Keratinocyte (primary cell): ENCODE measurements at regions not wholly inside any gene's neighbourhood (a gene's known extent, or its start where the extent isn't known, plus 50 kb on each side); places are given as distances from the start of the nearest gene placed in this dataset.

Source experiments
- DNase-seq: peaks from one replicate; pipeline ENCODE4 v3.0.0-alpha.2; 2011; ENCODE audit warnings: low read depth, missing footprints, low spot score
- FAIRE-seq: peaks from 2 replicates; lab custom pipeline; 2011; peaks lifted over from hg19 to GRCh38; lab: Jason Lieb, UNC
- H2AFZ ChIP-seq: 2 replicates; pipeline ENCODE4 v1.6.0; 2012; ENCODE audit warnings: low read length, control low read depth, inconsistent platforms; ENCODE audit not compliant: control insufficient read depth
- H3K27ac ChIP-seq: 2 replicates; pipeline ENCODE4 v1.5.1; 2011; ENCODE audit warnings: low read length; ENCODE audit not compliant: control insufficient read depth, insufficient read depth
- H3K27me3 ChIP-seq: 3 replicates; pipeline ENCODE4 v1.6.0; 2011; ENCODE audit warnings: low read length; ENCODE audit not compliant: control insufficient read depth, insufficient read depth; ENCODE audit errors: extremely low read depth
- H3K36me3 ChIP-seq, 2 experiments: 2 replicates in 1 of 2; 3 replicates in 1 of 2; pipeline ENCODE4 v1.5.1; 2011; ENCODE audit warnings: low read length in 2 of 2, mild to moderate bottlenecking in 1 of 2; ENCODE audit not compliant: control insufficient read depth in 2 of 2, insufficient read depth in 2 of 2; ENCODE audit errors: extremely low read depth in 1 of 2
- H3K4me1 ChIP-seq: 3 replicates; pipeline ENCODE4 v1.5.1; 2011; ENCODE audit warnings: low read length; ENCODE audit not compliant: control insufficient read depth, insufficient read depth; ENCODE audit errors: extremely low read depth
- H3K4me2 ChIP-seq: 3 replicates; pipeline ENCODE4 v1.6.0; 2011; ENCODE audit warnings: low read depth, low read length; ENCODE audit not compliant: control insufficient read depth, insufficient read depth; ENCODE audit errors: extremely low read depth
- H3K4me3 ChIP-seq, 3 experiments: fragments of 200-600 bp in 1 of 3; sonication (generic) in 1 of 3; 2 replicates in 2 of 3; 3 replicates in 1 of 3; pipeline ENCODE4 v1.5.1; 2011 to 2016; ENCODE audit warnings: low read length in 3 of 3, mild to moderate bottlenecking in 3 of 3, control low read depth in 2 of 3, inconsistent platforms in 1 of 3, low read depth in 1 of 3, mixed read lengths in 1 of 3, mixed run types in 1 of 3, moderate library complexity in 1 of 3; ENCODE audit not compliant: control insufficient read depth in 2 of 3, insufficient read depth in 2 of 3; ENCODE audit errors: extremely low read depth in 1 of 3
- H3K79me2 ChIP-seq: 2 replicates; pipeline ENCODE4 v1.6.0; 2012; ENCODE audit warnings: low read length; ENCODE audit not compliant: control insufficient read depth, insufficient read depth
- H3K9ac ChIP-seq: 3 replicates; pipeline ENCODE4 v1.6.0; 2011; ENCODE audit warnings: low read length; ENCODE audit not compliant: control insufficient read depth, insufficient read depth; ENCODE audit errors: extremely low read depth
- H3K9me1 ChIP-seq: 3 replicates; pipeline ENCODE4 v1.6.0; 2011; ENCODE audit warnings: low read length; ENCODE audit not compliant: control insufficient read depth, insufficient read depth; ENCODE audit errors: extremely low read depth
- H3K9me3 ChIP-seq: 2 replicates; pipeline ENCODE4 v1.5.1; 2012; ENCODE audit warnings: low read depth, low read length; ENCODE audit not compliant: control insufficient read depth
- H4K20me1 ChIP-seq: 3 replicates; pipeline ENCODE4 v1.6.0; 2011; ENCODE audit warnings: low read length; ENCODE audit not compliant: control insufficient read depth, insufficient read depth; ENCODE audit errors: extremely low read depth
- EZH2 ChIP-seq: IDR thresholded peaks from one replicate; pipeline ENCODE4 v1.6.1; 2012; ENCODE audit warnings: inconsistent platforms, mild to moderate bottlenecking, low read length, moderate library complexity
- dilution Hi-C: fragments of 300-500 bp; cut with MboI; formaldehyde crosslinking; loops from one replicate; pipeline ENCODE4 v1.7.0; 2020; ENCODE audit warnings: low sequenced_read_pairs; ENCODE audit not compliant: extremely low pct_ligation_motif_present
- TF ChIP-seq, protein P1 (sequence below), 3 experiments: IDR thresholded peaks in 1 of 3; conservative IDR thresholded peaks in 1 of 3; optimal IDR thresholded peaks in 1 of 3; 2 replicates in 2 of 3; 3 replicates in 1 of 3; pipeline versions ENCODE3 to v1.5.1; 2011; ENCODE audit warnings: low read length in 3 of 3, mild to moderate bottlenecking in 3 of 3, moderate library complexity in 2 of 3, control low read depth in 1 of 3, inconsistent platforms in 1 of 3; ENCODE audit not compliant: insufficient read depth in 2 of 3; ENCODE audit errors: extremely low read depth in 1 of 3

GRCh38 chr22:49392841-49393510, 434.7 kb downstream of the BRD1 start:
- no peaks in the 10 kb centered on the region for H3K4me1 ChIP-seq
- no peak overlapping the region for H2AFZ ChIP-seq
- dilution Hi-C loops, result no loop called here
- H3K9me3 ChIP-seq, result peaks cover 29% of the 10 kb centered on the region
- H3K9ac ChIP-seq, result no peak overlapping the region
- H3K36me3 ChIP-seq, result no peaks in the 10 kb centered on the region
- no peak for TF ChIP-seq EZH2
- TF ChIP-seq, protein P1, sequence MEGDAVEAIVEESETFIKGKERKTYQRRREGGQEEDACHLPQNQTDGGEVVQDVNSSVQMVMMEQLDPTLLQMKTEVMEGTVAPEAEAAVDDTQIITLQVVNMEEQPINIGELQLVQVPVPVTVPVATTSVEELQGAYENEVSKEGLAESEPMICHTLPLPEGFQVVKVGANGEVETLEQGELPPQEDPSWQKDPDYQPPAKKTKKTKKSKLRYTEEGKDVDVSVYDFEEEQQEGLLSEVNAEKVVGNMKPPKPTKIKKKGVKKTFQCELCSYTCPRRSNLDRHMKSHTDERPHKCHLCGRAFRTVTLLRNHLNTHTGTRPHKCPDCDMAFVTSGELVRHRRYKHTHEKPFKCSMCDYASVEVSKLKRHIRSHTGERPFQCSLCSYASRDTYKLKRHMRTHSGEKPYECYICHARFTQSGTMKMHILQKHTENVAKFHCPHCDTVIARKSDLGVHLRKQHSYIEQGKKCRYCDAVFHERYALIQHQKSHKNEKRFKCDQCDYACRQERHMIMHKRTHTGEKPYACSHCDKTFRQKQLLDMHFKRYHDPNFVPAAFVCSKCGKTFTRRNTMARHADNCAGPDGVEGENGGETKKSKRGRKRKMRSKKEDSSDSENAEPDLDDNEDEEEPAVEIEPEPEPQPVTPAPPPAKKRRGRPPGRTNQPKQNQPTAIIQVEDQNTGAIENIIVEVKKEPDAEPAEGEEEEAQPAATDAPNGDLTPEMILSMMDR (optimal IDR thresholded peaks at IDR 0.05 in 1 of 3, IDR thresholded peaks at IDR 0.05 in 1 of 3, conservative IDR thresholded peaks at IDR 0.05 in 1 of 3; ENCODE audit: extremely low read depth in 1 of 3, insufficient read depth in 2 of 3, low read length in 3 of 3), result no peak
- H3K9me1 ChIP-seq, result no peaks in the 10 kb centered on the region
- no peak overlapping the region for H3K4me3 ChIP-seq
- no peak overlapping the region for H3K4me2 ChIP-seq
- no peak for DNase-seq
- no peaks in the 10 kb centered on the region for H4K20me1 ChIP-seq
- H3K79me2 ChIP-seq, result no peaks in the 10 kb centered on the region
- no peak for FAIRE-seq
- H3K27me3 ChIP-seq, result no peaks in the 10 kb centered on the region
- H3K27ac ChIP-seq, result no peak overlapping the region

DNA sequence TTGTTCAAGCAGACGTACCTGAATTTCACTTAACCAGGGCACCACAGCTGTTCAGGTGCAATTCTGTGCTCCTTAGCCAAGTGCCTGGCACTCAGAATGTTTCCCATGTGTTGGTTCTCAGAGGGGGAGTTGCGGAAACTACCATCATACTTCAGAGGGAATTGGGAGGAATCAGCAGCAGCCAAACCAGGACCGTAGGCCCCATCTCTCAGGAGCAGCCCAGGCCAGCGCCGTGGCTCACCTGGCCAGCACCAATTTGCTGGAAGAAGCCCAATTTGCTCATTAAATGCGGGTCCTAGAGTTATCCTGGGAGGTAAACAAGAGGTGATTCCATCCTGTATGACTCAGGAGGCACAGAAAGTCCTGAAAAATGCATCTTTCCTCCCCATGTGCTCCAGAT, 435.4 kb downstream of the BRD1 start:
- FAIRE-seq (no peak), DNase-seq (no peak)
- no peaks in the 10 kb centered on the region for H3K36me3 ChIP-seq
- H4K20me1 ChIP-seq, result no peaks in the 10 kb centered on the region
- no peak overlapping the region for H3K4me2 ChIP-seq
- H3K9me1 ChIP-seq, result no peaks in the 10 kb centered on the region
- H3K4me1 ChIP-seq, result no peaks in the 10 kb centered on the region
- peaks cover 29% of the 10 kb centered on the region for H3K9me3 ChIP-seq
- no peak overlapping the region for H2AFZ ChIP-seq
- TF ChIP-seq, protein P1 (optimal IDR thresholded peaks at IDR 0.05 in 1 of 3, IDR thresholded peaks at IDR 0.05 in 1 of 3, conservative IDR thresholded peaks at IDR 0.05 in 1 of 3; ENCODE audit: extremely low read depth in 1 of 3, insufficient read depth in 2 of 3, low read length in 3 of 3), result no peak
- no peak for TF ChIP-seq EZH2
- dilution Hi-C loops, result no loop called here
- H3K9ac ChIP-seq, result no peak overlapping the region
- H3K27ac ChIP-seq, result no peak overlapping the region
- H3K27me3 ChIP-seq, result no peaks in the 10 kb centered on the region
- H3K79me2 ChIP-seq, result no peaks in the 10 kb centered on the region
- no peak overlapping the region for H3K4me3 ChIP-seq
